SK-N-SH (cell line): ENCODE measurements at regions not wholly inside any gene's neighbourhood (a gene's known extent, or its start where the extent isn't known, plus 50 kb on each side); places are given as distances from the start of the nearest gene placed in this dataset.

ENCODE experiments used
- ELF1 ChIP-seq: IDR thresholded peaks from 2 replicates; pipeline ENCODE4 v1.4.0; 2012
- EP300 ChIP-seq, 2 experiments: IDR thresholded peaks; 2 replicates each; pipeline versions ENCODE4 v1.4.0 to v1.6.1; 2012; ENCODE audit warnings: borderline replicate concordance in 1 of 2, low read depth in 1 of 2, low read length in 1 of 2
- RCOR1 ChIP-seq: fragments of 150-350 bp; IDR thresholded peaks from 2 replicates; pipeline ENCODE4 v1.6.1; 2017; ENCODE audit warnings: antibody characterized with exemption, low read length
- USF1 ChIP-seq: IDR thresholded peaks from 2 replicates; pipeline ENCODE4 v1.4.0; 2012; ENCODE audit warnings: low read depth, borderline replicate concordance
- TF ChIP-seq, protein P1 (sequence below): fragments of 200-600 bp; sonication (generic); IDR thresholded peaks from 2 replicates; pipeline ENCODE4 v1.6.1; 2017; ENCODE audit warnings: antibody characterized with exemption, mild to moderate bottlenecking, moderate library complexity

- TF ChIP-seq, protein P1, sequence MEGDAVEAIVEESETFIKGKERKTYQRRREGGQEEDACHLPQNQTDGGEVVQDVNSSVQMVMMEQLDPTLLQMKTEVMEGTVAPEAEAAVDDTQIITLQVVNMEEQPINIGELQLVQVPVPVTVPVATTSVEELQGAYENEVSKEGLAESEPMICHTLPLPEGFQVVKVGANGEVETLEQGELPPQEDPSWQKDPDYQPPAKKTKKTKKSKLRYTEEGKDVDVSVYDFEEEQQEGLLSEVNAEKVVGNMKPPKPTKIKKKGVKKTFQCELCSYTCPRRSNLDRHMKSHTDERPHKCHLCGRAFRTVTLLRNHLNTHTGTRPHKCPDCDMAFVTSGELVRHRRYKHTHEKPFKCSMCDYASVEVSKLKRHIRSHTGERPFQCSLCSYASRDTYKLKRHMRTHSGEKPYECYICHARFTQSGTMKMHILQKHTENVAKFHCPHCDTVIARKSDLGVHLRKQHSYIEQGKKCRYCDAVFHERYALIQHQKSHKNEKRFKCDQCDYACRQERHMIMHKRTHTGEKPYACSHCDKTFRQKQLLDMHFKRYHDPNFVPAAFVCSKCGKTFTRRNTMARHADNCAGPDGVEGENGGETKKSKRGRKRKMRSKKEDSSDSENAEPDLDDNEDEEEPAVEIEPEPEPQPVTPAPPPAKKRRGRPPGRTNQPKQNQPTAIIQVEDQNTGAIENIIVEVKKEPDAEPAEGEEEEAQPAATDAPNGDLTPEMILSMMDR = no peak
- TF ChIP-seq EP300 (IDR thresholded peaks at IDR 0.05; ENCODE audit: borderline replicate concordance in 1 of 2, low read depth in 1 of 2, low read length in 1 of 2) = no peak
- TF ChIP-seq ELF1 = no peak
- TF ChIP-seq USF1 = no peak
- no peak for TF ChIP-seq RCOR1
Measured at GRCh38 chr6:168192195-168192900, 113.3 kb upstream of the FRMD1 start.
